LNCAP (cell line): ENCODE measurements at regions not wholly inside any gene's neighbourhood (a gene's known extent, or its start where the extent isn't known, plus 50 kb on each side); places are given as distances from the start of the nearest gene placed in this dataset.
A peak's percentile ranks its signal among the peaks of the same experiment; 100 is the strongest.

Source experiments
- CTCF ChIP-seq: fragments of 450-650 bp; IDR thresholded peaks from 2 replicates; pipeline ENCODE4 v1.5.1; 2017; ENCODE audit warnings: mild to moderate bottlenecking

- no peak for TF ChIP-seq CTCF
These were observed 383.6 kb downstream of the DSEL start for GRCh38 chr18:67132919-67133318.

GRCh38 chr18:67131498-67131897 is 385.0 kb downstream of the DSEL start:
- TF ChIP-seq CTCF, result no peak

- TF ChIP-seq CTCF, result no peak
These were observed 392.6 kb downstream of the DSEL start for GRCh38 chr18:67123901-67124300.

DNA sequence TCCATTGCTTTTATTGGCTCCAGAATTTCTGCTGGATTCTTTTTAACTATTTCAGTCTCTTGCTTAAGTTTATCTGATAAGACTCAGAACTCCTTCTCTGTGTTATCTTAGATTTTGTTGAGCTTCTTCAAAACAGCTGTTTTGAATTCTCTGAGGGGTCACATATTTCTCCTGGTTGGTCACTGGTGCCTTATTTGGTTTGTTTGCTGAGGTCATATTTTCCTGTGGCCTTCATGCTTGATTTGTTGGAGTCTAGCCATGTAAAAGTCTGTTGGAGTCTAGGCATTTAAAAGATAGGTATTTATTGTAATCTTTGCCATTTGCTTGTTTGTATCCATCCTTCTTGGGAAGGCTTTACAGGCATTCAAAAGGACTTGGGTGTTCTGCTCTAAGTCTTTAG is 398.7 kb downstream of the DSEL start:
- TF ChIP-seq CTCF, result no peak

DNA sequence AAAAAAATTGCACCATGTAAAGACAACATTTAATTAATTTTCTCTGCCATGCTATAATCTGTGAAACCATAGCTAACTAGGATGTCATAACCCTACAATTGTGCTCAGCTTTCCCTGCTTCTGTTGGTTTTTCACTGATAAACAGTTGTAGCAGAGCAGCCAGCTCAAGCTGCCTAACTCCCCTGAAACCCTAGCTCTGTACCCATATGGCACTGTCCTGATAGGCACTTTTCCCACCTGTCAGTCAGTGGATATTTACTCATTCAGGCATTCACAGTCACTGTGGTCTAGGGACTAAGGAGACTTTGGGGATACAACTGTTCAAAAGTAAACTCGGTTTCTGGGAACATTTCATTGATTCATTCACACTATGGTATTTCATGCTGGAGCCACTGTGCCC is 407.0 kb downstream of the DSEL start:
- TF ChIP-seq CTCF, result no peak

GRCh38 chr18:67108894-67109293 is 407.6 kb downstream of the DSEL start:
- no peak for TF ChIP-seq CTCF

- TF ChIP-seq CTCF, result peak; percentile 88
These were observed 411.7 kb downstream of the DSEL start for GRCh38 chr18:67104700-67105284.

DNA sequence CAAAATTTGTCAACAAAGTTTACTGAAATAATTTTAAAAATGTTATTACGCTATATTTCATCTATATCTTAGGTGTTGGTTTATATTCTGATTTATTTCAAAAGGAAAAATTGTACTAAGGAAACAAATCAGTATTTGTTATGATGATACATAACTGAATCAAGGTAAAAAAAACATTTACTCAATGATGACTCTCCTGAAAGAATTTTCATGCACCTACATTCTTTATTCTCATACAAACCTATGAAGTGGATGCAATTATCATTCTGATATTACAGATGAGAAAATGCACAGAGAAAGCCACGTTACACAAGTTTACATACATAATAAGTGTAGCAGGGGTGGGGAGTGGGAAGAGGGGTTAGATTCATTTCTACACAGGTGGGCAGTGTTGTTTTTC is 422.4 kb downstream of the DSEL start:
- no peak for TF ChIP-seq CTCF
